ENCODE measurements at regions not wholly inside any gene's neighbourhood (a gene's known extent, or its start where the extent isn't known, plus 50 kb on each side); places are given as distances from the start of the nearest gene placed in this dataset.

DNA sequence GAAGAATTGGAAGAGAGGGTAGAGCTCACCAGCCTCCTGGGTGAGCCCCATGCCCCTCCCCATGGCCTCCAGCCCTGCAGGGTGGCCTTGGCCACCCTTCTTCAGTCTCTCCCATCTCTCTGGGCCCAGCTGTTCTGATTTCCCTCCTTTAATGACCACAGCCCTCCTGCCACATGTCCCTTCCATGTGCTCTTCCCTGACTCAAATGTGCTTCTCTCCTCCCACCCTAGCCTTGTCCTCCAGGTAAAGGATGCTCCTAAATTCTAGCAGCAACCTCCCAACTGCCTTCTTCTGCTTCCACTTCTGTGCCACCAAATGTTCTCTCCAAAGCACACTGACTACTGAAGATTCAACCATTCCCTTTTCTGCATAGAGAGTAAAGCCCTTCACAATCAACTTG lies 83.0 kb downstream of the ADRA2C start:
- H3K4me1 ChIP-seq (ENCODE audit: insufficient read depth), result no peaks in the 10 kb centered on the region
- H3K9me3 ChIP-seq (ENCODE audit: low read depth), result no peaks in the 10 kb centered on the region
- H3F3A ChIP-seq (ENCODE audit: insufficient read depth), result no peaks in the 10 kb centered on the region
- H3K9me2 ChIP-seq (ENCODE audit: insufficient read depth), result no peaks in the 10 kb centered on the region
- no peaks in the 10 kb centered on the region for H3K36me3 ChIP-seq (ENCODE audit: low read depth)
- DNase-seq, result no peak
- H3K79me2 ChIP-seq (ENCODE audit: insufficient read depth), result no peaks in the 10 kb centered on the region
- no peak overlapping the region for H3K9ac ChIP-seq
- in situ Hi-C loops (cut with MboI), result no loop called here
- no peak overlapping the region for H3K27ac ChIP-seq
- no peak overlapping the region for H3K4me2 ChIP-seq (ENCODE audit: unreplicated experiment)
- H4K20me1 ChIP-seq (ENCODE audit: insufficient read depth), result no peaks in the 10 kb centered on the region
- TF ChIP-seq EZH2phosphoT487 (IDR thresholded peaks at IDR 0.05; ENCODE audit: insufficient read depth, low read depth) (no peak), EZH2 (IDR thresholded peaks at IDR 0.05; ENCODE audit: insufficient read depth, poor library complexity, severe bottlenecking) (no peak)
- H2AFZ ChIP-seq, result no peak overlapping the region
- H3K27me3 ChIP-seq (replicated peaks; ENCODE audit: insufficient read depth), result peaks cover 43% of the 10 kb centered on the region
- H3K4me3 ChIP-seq, result no peak overlapping the region

DNA sequence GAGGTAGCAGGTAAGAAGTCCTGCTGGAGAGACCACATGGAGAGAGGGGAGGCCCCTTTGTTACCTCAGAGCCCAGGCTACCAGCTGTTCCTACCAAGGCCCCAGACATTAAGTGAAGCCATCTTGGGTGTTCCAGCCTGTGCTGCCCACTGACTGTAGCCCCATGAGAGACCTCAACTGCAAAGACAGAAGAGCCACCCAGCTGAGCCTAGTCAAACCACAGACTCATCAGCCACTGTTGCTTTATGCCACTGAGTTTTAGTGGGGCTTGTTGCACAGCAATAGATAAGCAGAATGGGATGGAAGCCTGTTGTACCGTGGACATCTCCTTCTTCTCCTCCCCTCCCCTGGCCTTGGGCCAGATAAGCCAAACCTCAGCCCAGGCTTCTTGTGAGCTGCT lies 83.9 kb downstream of the ADRA2C start:
- no peak overlapping the region for H3K9ac ChIP-seq
- H3K27me3 ChIP-seq (replicated peaks; ENCODE audit: insufficient read depth), result peaks cover 36% of the 10 kb centered on the region
- no peaks in the 10 kb centered on the region for H3F3A ChIP-seq (ENCODE audit: insufficient read depth)
- H4K20me1 ChIP-seq (ENCODE audit: insufficient read depth), result no peaks in the 10 kb centered on the region
- no peak overlapping the region for H3K4me2 ChIP-seq (ENCODE audit: unreplicated experiment)
- no peaks in the 10 kb centered on the region for H3K4me1 ChIP-seq (ENCODE audit: insufficient read depth)
- no peak overlapping the region for H3K4me3 ChIP-seq
- TF ChIP-seq EZH2 (IDR thresholded peaks at IDR 0.05; ENCODE audit: insufficient read depth, poor library complexity, severe bottlenecking) (no peak), EZH2phosphoT487 (IDR thresholded peaks at IDR 0.05; ENCODE audit: insufficient read depth, low read depth) (no peak)
- 13 to 47% methylated on average over 1 of the region's 1 CpG for WGBS, 2 experiments (ENCODE audit: low coverage in 1 of 2, low lambda C conversion rate in 2 of 2, missing lambda C conversion rate in 2 of 2)
- H3K36me3 ChIP-seq (ENCODE audit: low read depth), result no peaks in the 10 kb centered on the region
- H2AFZ ChIP-seq, result no peak overlapping the region
- no peaks in the 10 kb centered on the region for H3K9me3 ChIP-seq (ENCODE audit: low read depth)
- DNase-seq, result no peak
- in situ Hi-C loops (cut with MboI), result no loop called here
- H3K9me2 ChIP-seq (ENCODE audit: insufficient read depth), result no peaks in the 10 kb centered on the region
- no peaks in the 10 kb centered on the region for H3K79me2 ChIP-seq (ENCODE audit: insufficient read depth)
- H3K27ac ChIP-seq, result no peak overlapping the region

DNA sequence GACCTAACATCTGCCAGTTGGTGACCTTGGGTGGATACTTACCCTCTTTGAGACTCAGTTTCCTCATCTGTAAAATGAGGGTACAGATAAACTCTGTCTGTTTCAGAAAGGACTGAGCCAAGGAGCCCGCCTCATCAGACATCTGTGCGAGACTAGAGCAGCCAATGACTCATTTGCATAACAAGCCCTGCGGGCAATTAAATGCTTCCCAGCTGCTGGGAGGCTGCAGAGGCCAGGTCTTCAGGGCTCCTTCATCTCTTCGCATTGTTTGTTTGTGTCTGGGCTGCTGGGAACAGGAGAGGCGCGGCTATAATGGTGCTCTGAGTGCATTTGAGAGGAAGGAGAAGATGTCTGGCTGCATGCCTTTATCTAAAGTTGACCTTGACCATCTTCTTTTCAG lies 85.0 kb downstream of the ADRA2C start:
- Histone ChIP-seq H3K27me3 (replicated peaks; ENCODE audit: insufficient read depth) (peaks cover 29% of the 10 kb centered on the region), H3K4me3 (no peak overlapping the region), H3K27ac (no peak overlapping the region), H3K4me2 (ENCODE audit: unreplicated experiment) (no peak overlapping the region), H3F3A (ENCODE audit: insufficient read depth) (no peaks in the 10 kb centered on the region), H3K9me2 (ENCODE audit: insufficient read depth) (no peaks in the 10 kb centered on the region), H3K79me2 (ENCODE audit: insufficient read depth) (no peaks in the 10 kb centered on the region), H3K9ac (no peak overlapping the region), H2AFZ (no peak overlapping the region), H3K9me3 (ENCODE audit: low read depth) (no peaks in the 10 kb centered on the region), H3K4me1 (ENCODE audit: insufficient read depth) (no peaks in the 10 kb centered on the region), H4K20me1 (ENCODE audit: insufficient read depth) (no peaks in the 10 kb centered on the region), H3K36me3 (ENCODE audit: low read depth) (no peaks in the 10 kb centered on the region)
- DNase-seq, result peak; percentile 77
- in situ Hi-C loops (cut with MboI), result no loop called here
- no peak for TF ChIP-seq EZH2phosphoT487 (IDR thresholded peaks at IDR 0.05; ENCODE audit: insufficient read depth, low read depth)
- no peak for TF ChIP-seq EZH2 (IDR thresholded peaks at IDR 0.05; ENCODE audit: insufficient read depth, poor library complexity, severe bottlenecking)
- WGBS, 2 experiments (ENCODE audit: low coverage in 1 of 2, low lambda C conversion rate in 2 of 2, missing lambda C conversion rate in 2 of 2), result 8 to 11% methylated on average over 6 of the region's 6 CpGs

DNA sequence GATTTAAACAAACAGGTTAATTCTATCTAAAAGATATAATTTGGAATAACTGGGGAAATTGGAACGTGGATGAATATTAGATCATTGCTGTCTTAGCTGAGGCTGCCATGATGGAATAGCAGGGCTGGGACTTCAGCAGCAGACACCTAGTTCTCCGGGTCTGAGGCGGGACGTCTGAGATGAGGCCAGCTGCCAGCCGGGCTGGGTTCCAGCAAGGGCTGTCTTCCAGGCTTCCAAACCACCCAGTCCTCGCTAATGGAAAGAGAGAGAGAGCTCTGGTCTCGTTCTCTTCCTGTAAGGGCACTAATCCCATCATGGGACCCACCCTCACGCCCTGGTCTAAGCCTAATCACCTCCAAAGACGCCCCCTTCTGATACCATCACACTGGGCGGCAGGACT lies 85.7 kb downstream of the ADRA2C start:
- Histone ChIP-seq H3K4me2 (ENCODE audit: unreplicated experiment) (no peak overlapping the region), H3F3A (ENCODE audit: insufficient read depth) (no peaks in the 10 kb centered on the region), H4K20me1 (ENCODE audit: insufficient read depth) (no peaks in the 10 kb centered on the region), H3K9me2 (ENCODE audit: insufficient read depth) (no peaks in the 10 kb centered on the region), H3K9me3 (ENCODE audit: low read depth) (no peaks in the 10 kb centered on the region), H3K4me3 (no peak overlapping the region), H3K27ac (no peak overlapping the region), H3K79me2 (ENCODE audit: insufficient read depth) (no peaks in the 10 kb centered on the region), H3K4me1 (ENCODE audit: insufficient read depth) (no peaks in the 10 kb centered on the region), H2AFZ (no peak overlapping the region), H3K36me3 (ENCODE audit: low read depth) (no peaks in the 10 kb centered on the region), H3K9ac (no peak overlapping the region), H3K27me3 (replicated peaks; ENCODE audit: insufficient read depth) (peaks cover 25% of the 10 kb centered on the region)
- no peak for DNase-seq
- 8 to 14% methylated on average over 10 of the region's 10 CpGs for WGBS, 2 experiments (ENCODE audit: low coverage in 1 of 2, low lambda C conversion rate in 2 of 2, missing lambda C conversion rate in 2 of 2)
- in situ Hi-C loops (cut with MboI), result no loop called here
- TF ChIP-seq EZH2phosphoT487 (IDR thresholded peaks at IDR 0.05; ENCODE audit: insufficient read depth, low read depth) (no peak), EZH2 (IDR thresholded peaks at IDR 0.05; ENCODE audit: insufficient read depth, poor library complexity, severe bottlenecking) (no peak)

DNA sequence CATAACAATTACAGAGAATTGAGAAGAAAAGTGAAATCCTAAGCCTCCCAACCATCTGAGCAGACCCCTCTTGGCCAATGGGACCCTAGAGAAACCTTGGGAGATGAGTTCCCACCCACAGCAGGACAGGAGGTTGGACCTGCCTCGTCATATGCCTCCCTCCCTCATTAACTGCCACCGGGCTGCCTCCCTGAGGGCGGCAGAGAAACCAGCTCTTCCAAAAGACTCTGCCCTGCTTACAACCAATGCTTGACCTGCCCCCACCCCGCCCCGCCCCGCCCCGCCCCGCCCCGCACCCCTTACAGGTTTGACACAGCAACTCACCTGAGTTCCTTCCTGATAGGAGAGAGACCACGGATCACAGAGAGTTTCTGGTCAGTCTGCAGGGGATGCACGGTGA lies 86.1 kb downstream of the ADRA2C start:
- Histone ChIP-seq H2AFZ (no peak overlapping the region), H3K79me2 (ENCODE audit: insufficient read depth) (no peaks in the 10 kb centered on the region), H3F3A (ENCODE audit: insufficient read depth) (no peaks in the 10 kb centered on the region), H3K27ac (no peak overlapping the region), H3K9ac (no peak overlapping the region), H4K20me1 (ENCODE audit: insufficient read depth) (no peaks in the 10 kb centered on the region), H3K4me1 (ENCODE audit: insufficient read depth) (no peaks in the 10 kb centered on the region), H3K27me3 (replicated peaks; ENCODE audit: insufficient read depth) (peaks cover 24% of the 10 kb centered on the region), H3K36me3 (ENCODE audit: low read depth) (no peaks in the 10 kb centered on the region), H3K4me2 (ENCODE audit: unreplicated experiment) (no peak overlapping the region), H3K9me2 (ENCODE audit: insufficient read depth) (no peaks in the 10 kb centered on the region), H3K4me3 (no peak overlapping the region), H3K9me3 (ENCODE audit: low read depth) (no peaks in the 10 kb centered on the region)
- TF ChIP-seq EZH2phosphoT487 (IDR thresholded peaks at IDR 0.05; ENCODE audit: insufficient read depth, low read depth) (no peak), EZH2 (IDR thresholded peaks at IDR 0.05; ENCODE audit: insufficient read depth, poor library complexity, severe bottlenecking) (no peak)
- no peak for DNase-seq
- 55 to 58% methylated on average over 4 to 11 of the region's 11 CpGs for WGBS, 2 experiments (ENCODE audit: low coverage in 1 of 2, low lambda C conversion rate in 2 of 2, missing lambda C conversion rate in 2 of 2)
- in situ Hi-C loops (cut with MboI), result no loop called here

All from GM23248 (cell line).